ENCODE measurements at regions not wholly inside any gene's neighbourhood (a gene's known extent, or its start where the extent isn't known, plus 50 kb on each side); places are given as distances from the start of the nearest gene placed in this dataset.

DNA sequence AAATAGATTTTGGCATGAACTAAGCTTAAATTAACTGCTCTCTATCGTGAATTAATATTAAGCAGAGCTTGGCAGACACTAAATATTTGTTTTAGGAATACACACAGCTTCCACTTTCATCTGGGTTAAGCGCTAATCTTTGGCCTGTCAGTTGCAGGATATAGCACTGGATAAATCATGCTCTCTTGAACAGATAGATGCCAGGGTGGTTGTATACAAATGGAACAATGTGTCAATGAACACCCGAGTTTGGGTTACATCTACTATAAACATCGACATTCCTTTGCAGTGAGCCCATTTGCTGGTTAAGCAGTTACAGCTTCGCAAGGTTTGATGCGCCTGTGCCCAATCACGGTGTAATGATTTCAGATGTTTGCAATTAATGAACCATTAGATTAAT, 338.2 kb upstream of the ZFP64 start:
- peak; percentile 85 for DNase-seq

More for the DNA sequence above, 338.2 kb upstream of the ZFP64 start:
- no peak overlapping the region for H3K18ac ChIP-seq (ENCODE audit: low read depth, low read length)
- dilution Hi-C loops (cut with HindIII; ENCODE audit: low sequenced_read_pairs, unreplicated experiment) = no loop called here
- H2BK120ac ChIP-seq (ENCODE audit: low read depth, low read length) = peak overlapping the region; percentile 58; the same call in 1 of the 2 replicates
- no peak overlapping the region for H3K4me3 ChIP-seq (ENCODE audit: insufficient read depth, low read depth, low read length)
- H2BK20ac ChIP-seq (ENCODE audit: low read depth, low read length) = peak overlapping the region; percentile 58
- H3K4me2 ChIP-seq (ENCODE audit: low read depth, low read length) = peak overlapping the region; percentile 63; the same call in 1 of the 2 replicates
- H3K27ac ChIP-seq (ENCODE audit: insufficient read depth, low read length) = no peak overlapping the region
- H3K9me3 ChIP-seq (ENCODE audit: control insufficient read depth, insufficient read depth, low read length) = peaks cover 2% of the 10 kb centered on the region
- no peak overlapping the region for H3K9ac ChIP-seq (ENCODE audit: low read depth, low read length)
- in situ Hi-C loops (cut with MboI; ENCODE audit: low sequenced_read_pairs) = no loop called here
- H4K5ac ChIP-seq (ENCODE audit: low read depth, low read length) = no peak overlapping the region
- no peaks in the 10 kb centered on the region for H3K79me1 ChIP-seq (ENCODE audit: low read depth in 1 of 2, low read length in 2 of 2)
- no TSS peak for BruUV-seq (replicated peaks)
- H3K56ac ChIP-seq (ENCODE audit: extremely low read depth, insufficient read depth, low read length) = no peak overlapping the region
- H2AK9ac ChIP-seq (replicated peaks; ENCODE audit: low read depth, low read length, poor library complexity) = no peak overlapping the region
- H3K36me3 ChIP-seq (ENCODE audit: control insufficient read depth, insufficient read depth, low read length) = no peaks in the 10 kb centered on the region
- CTCF ChIA-PET = interaction anchor here (1.0 kb wide), 1 partner anchor 27 kb away, joined by 4 read pairs; no protein-coding TSS in a partner anchor
- no peak overlapping the region for H3K4ac ChIP-seq (ENCODE audit: low read depth, low read length)
- TF ChIP-seq FOS (IDR thresholded peaks at IDR 0.05; ENCODE audit: low read depth, low read length) (peak; percentile 38; the same call in 1 of the 2 replicates), MXI1 (IDR thresholded peaks at IDR 0.05; ENCODE audit: borderline replicate concordance, low read depth, low read length) (no peak), POLR2A (IDR thresholded peaks at IDR 0.05; ENCODE audit: low read depth, low read length) (no peak), CEBPB (IDR thresholded peaks at IDR 0.05; ENCODE audit: low read depth, low read length) (peak; percentile 25; the same call in 1 of the 2 replicates), NFE2L2 (IDR thresholded peaks at IDR 0.05; ENCODE audit: low read depth, low read length) (no peak), CHD1 (IDR thresholded peaks at IDR 0.05; ENCODE audit: low read depth, low read length) (no peak), MAZ (IDR thresholded peaks at IDR 0.05; ENCODE audit: borderline replicate concordance, low read depth, low read length) (no peak), SMC3 (IDR thresholded peaks at IDR 0.05; ENCODE audit: low read depth, low read length) (no peak), MAFK (IDR thresholded peaks at IDR 0.05; ENCODE audit: low read depth, low read length) (peak; percentile 66), RCOR1 (IDR thresholded peaks at IDR 0.05; ENCODE audit: insufficient replicate concordance, low read length) (peak; percentile 49), RAD21 (IDR thresholded peaks at IDR 0.05; ENCODE audit: low read length) (no peak; the same call in 1 of the 2 replicates), BHLHE40 (IDR thresholded peaks at IDR 0.05; ENCODE audit: low read depth, low read length) (peak; percentile 69; the same call in 1 of the 2 replicates), RFX5 (IDR thresholded peaks at IDR 0.05; ENCODE audit: low read depth, low read length) (no peak)
- TF ChIP-seq, protein P1, sequence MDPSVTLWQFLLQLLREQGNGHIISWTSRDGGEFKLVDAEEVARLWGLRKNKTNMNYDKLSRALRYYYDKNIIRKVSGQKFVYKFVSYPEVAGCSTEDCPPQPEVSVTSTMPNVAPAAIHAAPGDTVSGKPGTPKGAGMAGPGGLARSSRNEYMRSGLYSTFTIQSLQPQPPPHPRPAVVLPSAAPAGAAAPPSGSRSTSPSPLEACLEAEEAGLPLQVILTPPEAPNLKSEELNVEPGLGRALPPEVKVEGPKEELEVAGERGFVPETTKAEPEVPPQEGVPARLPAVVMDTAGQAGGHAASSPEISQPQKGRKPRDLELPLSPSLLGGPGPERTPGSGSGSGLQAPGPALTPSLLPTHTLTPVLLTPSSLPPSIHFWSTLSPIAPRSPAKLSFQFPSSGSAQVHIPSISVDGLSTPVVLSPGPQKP (IDR thresholded peaks at IDR 0.05; ENCODE audit: borderline replicate concordance, low read depth, low read length) = no peak
- TF ChIP-seq, protein P2, sequence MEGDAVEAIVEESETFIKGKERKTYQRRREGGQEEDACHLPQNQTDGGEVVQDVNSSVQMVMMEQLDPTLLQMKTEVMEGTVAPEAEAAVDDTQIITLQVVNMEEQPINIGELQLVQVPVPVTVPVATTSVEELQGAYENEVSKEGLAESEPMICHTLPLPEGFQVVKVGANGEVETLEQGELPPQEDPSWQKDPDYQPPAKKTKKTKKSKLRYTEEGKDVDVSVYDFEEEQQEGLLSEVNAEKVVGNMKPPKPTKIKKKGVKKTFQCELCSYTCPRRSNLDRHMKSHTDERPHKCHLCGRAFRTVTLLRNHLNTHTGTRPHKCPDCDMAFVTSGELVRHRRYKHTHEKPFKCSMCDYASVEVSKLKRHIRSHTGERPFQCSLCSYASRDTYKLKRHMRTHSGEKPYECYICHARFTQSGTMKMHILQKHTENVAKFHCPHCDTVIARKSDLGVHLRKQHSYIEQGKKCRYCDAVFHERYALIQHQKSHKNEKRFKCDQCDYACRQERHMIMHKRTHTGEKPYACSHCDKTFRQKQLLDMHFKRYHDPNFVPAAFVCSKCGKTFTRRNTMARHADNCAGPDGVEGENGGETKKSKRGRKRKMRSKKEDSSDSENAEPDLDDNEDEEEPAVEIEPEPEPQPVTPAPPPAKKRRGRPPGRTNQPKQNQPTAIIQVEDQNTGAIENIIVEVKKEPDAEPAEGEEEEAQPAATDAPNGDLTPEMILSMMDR (conservative IDR thresholded peaks at IDR 0.05; ENCODE audit: low read depth, low read length) = no peak
- TF ChIP-seq, protein P3, sequence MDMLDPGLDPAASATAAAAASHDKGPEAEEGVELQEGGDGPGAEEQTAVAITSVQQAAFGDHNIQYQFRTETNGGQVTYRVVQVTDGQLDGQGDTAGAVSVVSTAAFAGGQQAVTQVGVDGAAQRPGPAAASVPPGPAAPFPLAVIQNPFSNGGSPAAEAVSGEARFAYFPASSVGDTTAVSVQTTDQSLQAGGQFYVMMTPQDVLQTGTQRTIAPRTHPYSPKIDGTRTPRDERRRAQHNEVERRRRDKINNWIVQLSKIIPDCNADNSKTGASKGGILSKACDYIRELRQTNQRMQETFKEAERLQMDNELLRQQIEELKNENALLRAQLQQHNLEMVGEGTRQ (IDR thresholded peaks at IDR 0.05; ENCODE audit: low read depth, low read length) = no peak
- POLR2A ChIA-PET (ENCODE audit: unreplicated experiment) = no interaction called here
- intact Hi-C loops (cut with micrococcal nuclease) = loop anchor here (5.0 kb wide), 1 partner anchor 38 kb away; no protein-coding TSS in a partner anchor
- peak; percentile 88 for ATAC-seq (ENCODE audit: low read depth)
- H3K9me1 ChIP-seq (ENCODE audit: insufficient read depth, low read length) = peaks cover 3% of the 10 kb centered on the region
- no peak overlapping the region for H2AK5ac ChIP-seq (ENCODE audit: low read depth, low read length)
- no peak overlapping the region for H2AFZ ChIP-seq (replicated peaks; ENCODE audit: low read length, poor library complexity)
- H3K14ac ChIP-seq (replicated peaks; ENCODE audit: low read depth, low read length) = no peak overlapping the region
- 0 out of 4 replicates have a peak overlapping the region, but pooled peaks of 1 of the 2 experiments have one; percentile 28 for H4K8ac ChIP-seq (ENCODE audit: low read depth in 2 of 2, low read length in 2 of 2)
- H2BK15ac ChIP-seq (ENCODE audit: low read depth, low read length) = peak overlapping the region; percentile 10; the same call in 1 of the 3 replicates
- no peak overlapping the region for H2BK5ac ChIP-seq (ENCODE audit: low read depth, low read length, poor library complexity, severe bottlenecking)
- H3K4me1 ChIP-seq (ENCODE audit: control insufficient read depth, insufficient read depth, low read length) = peaks cover 3% of the 10 kb centered on the region
- H4K91ac ChIP-seq (ENCODE audit: insufficient read depth, low read depth, low read length) = 0 out of 2 replicates have a peak overlapping the region, but pooled peaks have one; percentile 27
- no CpG with 5 or more reads among the region's 7 CpGs for WGBS, 2 experiments (ENCODE audit: extremely low coverage in 2 of 2, insufficient read length in 1 of 2)
- H4K20me1 ChIP-seq (ENCODE audit: insufficient read depth, low read length) = no peaks in the 10 kb centered on the region
- no peaks in the 10 kb centered on the region for H3K27me3 ChIP-seq (ENCODE audit: control insufficient read depth, insufficient read depth, low read length)
- H3K23ac ChIP-seq (ENCODE audit: low read depth, low read length) = no peak overlapping the region

Measured in IMR-90 (cell line).